NCI-H446 (cell line): ENCODE measurements at regions not wholly inside any gene's neighbourhood (a gene's known extent, or its start where the extent isn't known, plus 50 kb on each side); places are given as distances from the start of the nearest gene placed in this dataset.
"Not testable (repeated sequence)": the region's sequence is repeated elsewhere in the genome, so short reads cannot be mapped to it uniquely, and the experiment has no call there.

Experiments used
- DNase-seq, 2 experiments: peaks; one replicate each; lab custom pipeline; 2025; lab: John Stamatoyannopoulos, UW

DNA sequence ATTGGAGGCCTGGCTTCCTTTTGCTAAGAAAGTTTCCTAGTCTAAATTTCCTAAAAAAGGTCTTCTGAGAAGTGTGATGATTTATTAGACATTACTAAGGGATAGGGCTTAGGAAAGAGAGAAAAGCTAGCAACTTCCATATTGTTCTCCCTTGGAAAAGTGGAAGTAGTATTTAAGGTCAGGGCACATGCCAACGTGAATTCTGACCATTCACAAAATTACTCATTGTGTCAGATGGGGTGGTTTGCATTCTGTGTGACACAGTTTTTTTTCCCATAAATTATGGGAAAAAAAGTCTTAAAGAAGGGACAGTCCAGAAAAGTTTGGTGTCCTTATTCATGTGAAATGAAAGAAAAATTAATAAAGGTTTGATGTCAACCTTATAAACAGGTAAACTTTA, 110.0 kb upstream of the ARRDC3 start:
- no peak for DNase-seq

DNA sequence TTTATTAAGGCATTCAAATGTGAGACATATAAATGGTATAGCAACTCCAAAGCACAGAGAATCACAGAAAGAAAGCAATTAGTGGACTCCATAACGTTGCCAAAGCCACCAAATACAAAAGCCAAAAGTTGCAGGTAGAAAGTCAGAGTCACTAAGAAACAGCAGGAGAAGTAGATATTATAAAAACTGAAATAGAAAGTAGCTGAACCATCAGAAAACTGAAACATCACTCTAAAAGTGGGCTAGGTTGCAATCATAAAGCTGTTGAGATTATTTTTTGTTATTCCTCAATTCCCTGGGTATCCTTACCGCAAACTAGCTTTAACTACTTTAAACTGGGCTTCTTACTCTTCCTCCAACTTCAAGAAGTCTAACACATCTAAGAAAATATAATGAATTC, 108.1 kb upstream of the ARRDC3 start:
- no peak for DNase-seq

DNA sequence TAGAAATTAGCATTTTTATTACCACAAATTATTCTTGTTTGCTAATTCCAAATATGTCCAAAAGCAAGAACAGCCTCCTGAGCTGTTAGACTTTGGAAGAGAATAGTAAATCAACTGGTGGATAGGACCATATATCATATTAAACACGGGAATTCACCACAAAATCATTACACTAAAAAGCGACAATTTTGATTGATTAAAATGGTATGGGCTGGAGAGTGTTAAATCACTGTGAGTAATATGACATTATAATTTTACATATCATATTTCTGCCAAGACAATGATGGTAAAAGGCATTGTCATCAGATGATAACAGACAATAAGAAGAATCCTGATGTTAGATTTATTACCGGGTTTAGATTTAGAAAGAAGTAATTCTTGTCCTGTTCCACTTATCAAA, 107.2 kb upstream of the ARRDC3 start:
- no peak for DNase-seq

DNA sequence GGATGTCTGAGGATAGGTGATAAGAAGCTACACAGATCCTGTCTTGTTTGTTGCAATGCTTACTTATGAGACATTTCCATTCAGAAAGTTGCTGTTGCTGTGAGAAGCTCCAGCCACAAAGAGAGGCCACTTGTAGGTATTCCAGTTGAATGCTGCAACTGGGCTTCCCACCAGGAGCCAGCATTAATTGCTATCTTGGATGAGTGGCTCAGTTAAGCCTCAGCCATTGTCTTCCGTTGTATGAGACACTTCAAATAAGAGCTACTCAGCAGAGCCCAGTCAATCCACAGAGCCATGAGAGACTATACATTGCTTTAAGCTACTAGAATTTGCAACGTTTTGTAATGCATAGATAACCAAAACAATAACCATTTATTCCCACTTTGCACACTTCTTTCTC, 104.3 kb upstream of the ARRDC3 start:
- no peak for DNase-seq

DNA sequence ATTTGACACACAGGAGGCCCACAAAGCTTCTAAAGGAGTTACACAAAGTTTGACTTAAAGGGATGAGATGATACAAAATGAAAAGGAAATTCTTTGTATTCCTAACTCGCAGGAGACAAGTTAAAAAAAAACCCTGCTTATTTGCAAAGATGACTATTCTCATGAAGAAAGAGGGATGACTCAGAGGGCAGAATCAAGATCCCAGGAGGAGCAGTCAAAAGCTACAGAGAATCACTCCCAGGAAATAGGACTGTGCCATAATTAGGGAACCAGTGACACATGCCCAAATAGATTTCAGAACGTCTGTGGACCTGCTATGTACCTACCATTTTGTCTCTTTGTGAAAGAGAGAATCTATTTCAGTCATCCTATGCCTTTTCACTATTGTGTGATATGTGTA, 103.5 kb upstream of the ARRDC3 start:
- DNase-seq, result no peak

DNA sequence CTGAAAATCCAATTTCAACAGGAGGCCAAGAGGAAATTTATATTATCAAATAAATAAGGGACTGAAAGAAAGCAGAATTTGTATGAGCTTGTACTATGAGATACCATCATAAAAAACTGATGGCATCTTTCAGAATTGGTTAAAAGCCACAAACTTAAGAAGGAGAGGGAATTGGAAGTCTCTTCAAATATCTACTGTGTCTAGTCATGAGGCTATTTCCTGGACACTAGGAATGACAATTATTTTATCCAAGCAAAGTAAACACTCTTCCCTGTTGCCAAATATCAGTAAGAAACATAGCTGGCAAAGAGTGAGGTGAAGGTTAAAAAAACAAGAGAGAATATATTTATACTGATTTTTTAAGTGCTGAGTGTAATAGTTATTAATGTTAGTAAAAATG, 101.5 kb upstream of the ARRDC3 start:
- DNase-seq, result no peak

DNA sequence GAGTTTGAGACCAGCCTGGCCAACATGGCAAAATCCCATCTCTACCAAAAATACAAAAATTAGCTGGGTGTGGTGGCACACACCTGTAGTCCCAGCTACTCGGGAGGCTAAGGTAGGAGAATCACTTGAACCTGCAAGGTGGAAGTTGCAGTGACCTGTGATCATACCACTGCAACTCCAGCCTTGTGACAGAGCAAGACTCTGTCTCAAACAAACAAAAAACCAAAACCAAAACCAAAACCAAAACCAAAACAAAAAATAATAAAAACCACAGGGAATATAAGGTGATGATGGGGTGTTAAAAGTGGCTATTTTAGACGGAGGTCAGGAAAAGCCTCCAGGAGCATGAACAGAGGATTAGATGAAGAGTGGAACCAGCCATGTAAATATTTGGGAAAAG, 96.3 kb upstream of the ARRDC3 start:
- not testable (repeated sequence) for DNase-seq

DNA sequence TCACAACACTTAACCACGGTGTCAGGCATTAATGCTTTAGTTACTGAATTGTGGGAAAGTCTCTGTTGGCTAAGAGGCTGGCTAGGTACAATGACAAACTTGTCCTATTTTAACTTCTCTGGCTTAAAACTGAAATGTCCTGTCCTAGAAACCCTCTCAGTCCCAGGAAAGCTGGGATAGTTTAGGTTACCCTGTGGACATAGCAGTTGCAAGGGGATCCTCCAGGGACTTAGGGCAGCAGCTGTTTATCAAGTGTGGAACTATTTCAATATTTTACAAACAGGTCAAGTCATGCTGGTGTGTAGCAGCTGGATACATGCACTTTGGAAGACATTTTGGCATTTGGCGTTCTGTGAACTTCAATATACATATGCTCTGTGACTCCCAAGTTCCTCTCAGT, 95.0 kb upstream of the ARRDC3 start:
- no peak for DNase-seq

DNA sequence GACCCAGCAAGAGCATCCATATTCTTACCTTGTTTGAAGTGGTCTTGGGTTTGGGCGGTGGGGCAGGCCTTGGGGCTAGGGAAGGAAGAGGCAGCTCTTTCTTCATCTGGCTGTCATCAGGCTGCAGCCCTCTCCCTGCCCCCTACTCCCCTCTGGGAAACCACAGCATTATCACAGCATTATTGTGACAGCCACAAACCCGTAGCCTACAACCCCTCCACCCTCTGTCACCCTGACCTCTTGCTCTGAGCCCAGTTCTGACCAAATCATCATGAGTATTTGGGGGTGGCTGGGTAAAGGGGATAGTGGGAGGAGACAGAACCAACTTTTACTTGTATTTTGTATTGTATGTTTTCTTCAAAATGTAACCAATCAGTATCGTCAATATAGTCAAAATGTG, 94.3 kb upstream of the ARRDC3 start:
- DNase-seq, result no peak

DNA sequence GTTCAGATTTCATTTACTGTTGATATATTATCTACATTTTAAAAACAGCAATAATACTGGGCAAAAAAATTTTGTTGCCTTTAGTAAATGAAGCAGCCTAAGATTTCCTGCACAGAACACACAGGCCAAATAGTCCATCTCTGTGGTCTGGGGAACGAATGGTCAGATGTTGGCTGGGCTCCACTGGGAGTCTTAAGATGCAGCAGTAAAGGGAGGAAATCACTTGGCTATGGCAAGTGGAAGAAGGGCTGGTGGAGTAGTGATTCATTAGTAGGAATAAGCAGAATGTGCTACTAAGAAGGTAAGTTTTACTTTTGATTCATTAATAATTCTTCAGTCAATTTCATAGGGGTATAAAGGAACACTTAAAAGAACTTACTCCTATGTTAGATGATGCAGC, 91.1 kb upstream of the ARRDC3 start:
- no peak for DNase-seq

DNA sequence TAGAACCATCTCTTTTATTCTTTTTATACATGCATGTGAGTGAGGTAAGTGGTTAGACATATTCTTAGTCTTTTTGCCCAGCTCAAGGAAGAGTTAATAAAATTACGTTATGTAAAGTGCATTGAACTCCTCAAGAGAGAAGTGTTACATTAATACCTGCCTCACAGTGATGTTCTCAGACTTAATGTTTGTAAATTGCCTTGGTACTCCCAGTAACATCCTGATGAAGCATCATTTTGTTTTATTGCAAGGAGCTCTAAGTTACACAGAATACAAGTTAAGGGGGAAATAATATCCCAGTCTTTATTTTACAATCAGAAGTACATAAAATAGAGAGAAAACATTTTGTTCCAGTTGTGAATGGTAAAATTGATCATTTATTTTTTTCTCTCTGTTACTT, 89.5 kb upstream of the ARRDC3 start:
- DNase-seq, result no peak

DNA sequence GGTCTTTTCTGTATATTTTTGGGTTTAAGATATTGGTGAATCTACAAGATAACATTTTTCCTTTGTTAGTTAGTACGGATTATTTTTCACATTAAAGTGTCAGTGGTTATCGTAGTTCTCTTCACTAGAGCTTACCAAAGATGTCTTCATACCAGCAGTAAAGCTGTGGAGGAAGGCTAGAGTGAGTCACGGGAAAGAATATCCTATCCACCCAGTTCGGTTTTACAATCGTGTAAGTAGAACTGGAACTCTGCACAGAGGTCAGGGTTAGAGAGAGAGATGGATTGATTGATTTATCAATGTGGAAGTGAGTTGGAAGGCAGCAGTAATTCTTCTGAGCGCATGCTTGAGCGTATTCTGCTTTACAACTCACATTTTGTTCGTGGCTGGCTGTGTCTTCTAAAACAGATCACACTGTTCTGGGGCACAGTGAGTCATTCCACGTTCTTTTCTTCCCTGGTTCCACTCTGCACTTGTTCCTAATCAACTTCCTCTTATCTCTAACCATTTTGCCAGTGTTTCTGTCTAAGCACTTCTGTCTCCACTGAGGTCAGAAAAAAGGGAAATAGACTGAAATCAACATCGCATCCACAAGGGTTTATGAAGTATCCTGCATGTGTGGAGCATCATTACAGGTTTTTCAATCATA, 86.5 kb upstream of the ARRDC3 start:
- no peak for DNase-seq

DNA sequence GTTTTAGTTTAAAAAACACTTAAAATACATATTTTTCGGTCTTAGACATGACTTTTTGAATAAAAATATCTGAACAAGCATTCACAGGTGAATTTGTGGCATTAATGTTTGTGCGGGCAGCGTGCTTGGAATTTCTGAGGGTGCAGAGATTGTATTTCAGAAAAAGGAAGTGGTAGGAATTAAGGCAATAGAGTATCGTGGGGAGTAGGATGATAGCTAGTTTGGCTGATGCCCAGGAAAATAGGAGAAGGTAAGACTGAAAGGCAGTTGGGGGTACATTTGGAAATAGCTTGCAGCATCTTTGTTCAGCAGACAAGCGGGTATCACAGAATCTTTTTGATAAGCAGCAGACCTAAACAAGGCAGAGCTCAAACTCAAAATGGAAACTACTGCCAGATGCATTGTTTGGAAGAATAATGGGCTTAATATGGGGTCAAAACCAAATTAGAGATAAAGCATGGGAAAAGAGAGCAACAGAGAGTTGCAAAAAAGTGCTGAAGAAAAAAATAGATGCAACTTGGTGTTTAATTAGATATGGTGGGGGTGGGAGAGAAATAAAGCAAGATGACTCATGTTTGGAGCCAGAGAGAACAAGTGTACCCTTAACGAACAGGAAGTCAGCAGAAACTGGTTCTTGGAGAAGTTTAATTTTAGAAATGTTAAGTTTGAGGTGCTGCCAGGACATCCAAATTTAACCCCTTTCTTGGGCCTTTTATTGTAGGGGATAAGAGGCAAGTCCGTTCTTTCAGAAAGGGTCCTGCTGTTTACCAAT, 85.7 kb upstream of the ARRDC3 start:
- no peak for DNase-seq

DNA sequence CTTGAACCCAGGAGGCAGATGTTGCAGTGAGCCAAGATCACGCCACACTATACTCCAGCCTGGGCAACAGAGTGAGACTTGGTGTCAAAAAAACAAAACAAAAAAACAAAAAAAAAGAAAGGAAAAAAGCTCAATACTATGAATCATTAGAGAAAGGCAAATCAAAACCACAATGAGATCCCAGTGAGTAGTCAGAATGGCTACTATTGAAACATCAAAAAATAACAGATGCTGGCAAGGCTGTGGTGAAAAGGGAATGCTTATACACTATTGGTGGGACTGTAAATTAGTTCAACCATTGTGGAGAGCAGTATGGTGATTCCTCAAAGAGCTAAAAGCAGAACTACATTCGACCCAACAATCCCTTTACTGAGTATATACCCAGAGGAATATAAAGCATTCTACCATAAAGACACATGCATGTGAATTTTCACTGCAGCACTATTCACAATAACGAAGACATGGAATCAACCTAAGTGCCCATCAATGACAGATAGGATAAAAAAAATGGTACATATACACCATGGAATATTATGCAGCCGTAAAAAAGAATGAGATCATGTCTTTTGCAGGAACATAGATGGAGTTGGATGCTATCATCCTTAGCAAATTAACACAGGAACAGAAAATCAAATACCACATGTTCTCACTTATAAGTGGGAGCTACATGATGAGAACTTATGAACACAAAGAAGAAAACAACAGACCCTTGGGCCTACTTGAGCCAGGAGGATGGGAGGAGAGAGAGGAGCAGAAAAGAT, 81.9 kb upstream of the ARRDC3 start:
- DNase-seq, result no peak

DNA sequence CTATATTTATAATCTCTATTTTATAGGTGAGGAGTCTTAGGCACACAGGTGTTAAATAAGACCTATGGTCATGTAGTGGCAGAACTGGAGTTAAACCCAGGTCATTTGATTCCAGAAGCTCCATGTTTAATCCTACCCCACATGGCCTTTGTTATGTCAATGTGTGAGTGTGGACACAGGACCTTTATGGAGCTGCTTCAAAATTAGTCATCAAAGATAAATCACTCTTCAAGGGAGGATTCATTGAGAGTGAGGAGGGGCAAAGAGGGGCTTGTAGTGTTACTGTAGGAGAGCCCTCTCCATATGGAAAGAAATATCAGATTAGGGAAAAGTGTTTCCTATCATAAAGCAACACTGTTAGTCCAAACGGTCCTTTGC, 74.6 kb upstream of the ARRDC3 start:
- DNase-seq, result no peak

DNA sequence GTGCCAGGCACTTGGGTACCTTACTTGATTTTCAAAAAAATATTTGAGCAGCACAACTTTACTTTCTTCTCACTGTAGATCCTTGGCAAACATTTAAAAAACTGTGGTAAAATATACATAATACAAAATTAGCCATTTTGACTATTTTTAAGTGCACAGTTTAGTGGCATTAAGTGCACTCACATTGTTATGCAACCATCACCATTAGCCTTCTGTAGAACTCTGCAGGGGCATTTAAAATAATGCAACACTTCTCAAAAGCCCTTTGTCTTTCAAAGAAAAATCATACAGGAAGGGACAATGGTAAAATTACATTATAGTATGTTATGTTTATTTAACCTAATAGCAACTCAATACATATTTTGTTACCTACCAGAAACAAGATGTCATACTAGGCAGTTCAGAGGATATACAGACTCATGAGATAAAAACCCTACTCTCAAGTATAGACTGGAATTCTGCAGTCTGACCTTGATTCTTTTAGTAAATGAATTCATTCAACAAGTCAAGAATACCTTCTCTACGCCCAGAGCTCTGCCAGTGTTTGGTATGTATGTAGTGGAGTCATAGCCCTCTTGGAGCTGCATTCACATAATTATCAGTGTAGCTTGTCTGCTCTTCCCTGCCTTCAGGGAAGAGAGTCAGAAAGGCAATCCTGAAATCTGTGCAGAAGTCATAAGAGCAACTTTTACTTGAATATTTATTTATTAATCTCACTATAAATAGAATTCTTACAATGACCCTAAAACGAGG, 74.0 kb upstream of the ARRDC3 start:
- DNase-seq, result no peak

DNA sequence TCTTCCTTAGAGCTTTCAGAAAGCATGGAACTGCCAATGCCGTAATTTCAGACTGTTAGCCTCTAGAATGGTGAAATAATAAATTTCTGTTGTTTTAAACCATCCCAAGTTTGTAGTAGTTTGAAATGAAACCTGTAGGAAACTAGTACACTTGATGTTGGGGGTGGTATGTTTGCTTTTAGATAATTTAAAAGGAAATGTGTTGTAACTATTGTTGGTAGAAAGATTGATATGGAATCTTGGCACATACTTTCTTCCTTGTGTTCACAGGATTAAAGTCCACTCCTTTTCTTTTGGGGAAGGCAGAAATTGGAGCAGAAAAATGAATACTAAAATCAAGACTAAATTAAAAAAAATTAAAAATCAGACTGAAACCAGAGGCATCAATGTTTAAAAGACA, 66.0 kb upstream of the ARRDC3 start:
- DNase-seq, result no peak

DNA sequence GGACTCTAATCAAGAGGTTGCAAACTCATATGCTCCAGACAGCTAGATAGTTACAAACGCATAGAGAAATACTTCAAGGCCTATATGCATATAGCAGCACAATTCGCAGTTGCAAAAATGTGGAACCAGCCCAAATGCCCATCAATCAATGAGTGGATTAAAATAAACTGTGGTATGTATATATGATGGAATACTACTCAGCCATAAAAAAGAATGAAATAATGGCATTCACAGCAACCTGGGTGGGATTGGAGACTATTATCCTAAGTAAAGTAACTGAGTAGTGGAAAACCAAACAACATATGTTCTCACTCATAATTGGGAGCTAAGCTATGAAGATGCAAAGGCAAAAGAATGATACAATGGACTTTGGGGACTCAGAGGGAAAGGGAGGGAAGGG, 65.0 kb upstream of the ARRDC3 start:
- not testable (repeated sequence) for DNase-seq

DNA sequence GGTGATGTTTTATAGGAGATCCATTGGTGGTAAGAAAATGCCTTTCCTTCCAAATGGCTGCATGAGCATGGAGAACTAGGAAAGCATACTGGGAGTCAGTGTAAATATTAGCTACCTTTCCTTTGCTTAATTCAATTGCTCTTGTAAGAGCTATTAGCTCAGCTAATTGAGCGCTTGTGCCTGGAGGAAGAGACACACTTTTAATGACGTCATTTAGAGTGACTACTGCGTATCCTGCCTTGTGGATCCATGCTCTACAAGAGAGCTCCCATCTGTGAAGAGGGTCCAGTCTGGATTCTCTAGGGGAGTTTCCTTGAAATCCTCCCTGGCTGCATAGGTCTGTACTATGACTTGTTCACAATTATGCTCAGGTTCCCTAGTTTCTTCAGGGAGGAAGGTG, 63.8 kb upstream of the ARRDC3 start:
- DNase-seq, result not testable (repeated sequence)

DNA sequence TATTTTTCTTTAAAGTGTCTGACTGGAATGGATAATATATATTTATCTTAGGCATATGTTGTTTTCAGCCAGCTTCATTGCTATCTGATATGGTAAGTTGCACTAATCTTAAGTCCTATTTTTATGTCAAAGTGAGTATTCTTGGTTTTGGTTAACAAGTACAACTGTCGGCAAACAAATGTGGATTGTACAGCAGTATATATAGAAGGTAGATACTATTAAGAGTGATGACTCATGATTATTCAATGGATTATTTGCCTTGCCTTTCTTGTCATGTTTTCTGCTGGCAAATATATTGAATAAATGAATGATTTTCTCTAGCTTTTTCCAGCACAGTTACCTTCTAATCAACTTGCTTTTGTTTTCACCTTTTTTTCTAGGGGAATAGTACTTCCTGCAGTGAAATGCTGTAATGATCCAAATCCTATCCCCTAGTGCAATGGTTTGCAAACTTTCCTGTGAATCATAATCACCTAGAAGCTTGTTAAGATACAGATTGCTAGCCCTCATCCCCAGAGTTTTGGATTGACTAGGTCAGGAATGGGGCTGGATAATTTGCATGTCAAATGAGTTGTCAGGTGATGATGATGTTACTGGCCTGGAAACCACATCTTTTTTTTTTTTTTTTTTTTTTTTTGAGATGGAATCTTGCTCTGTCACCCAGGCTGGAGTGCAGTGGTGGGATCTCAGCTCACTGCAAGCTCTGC, 60.8 kb upstream of the ARRDC3 start:
- DNase-seq, result no peak

DNA sequence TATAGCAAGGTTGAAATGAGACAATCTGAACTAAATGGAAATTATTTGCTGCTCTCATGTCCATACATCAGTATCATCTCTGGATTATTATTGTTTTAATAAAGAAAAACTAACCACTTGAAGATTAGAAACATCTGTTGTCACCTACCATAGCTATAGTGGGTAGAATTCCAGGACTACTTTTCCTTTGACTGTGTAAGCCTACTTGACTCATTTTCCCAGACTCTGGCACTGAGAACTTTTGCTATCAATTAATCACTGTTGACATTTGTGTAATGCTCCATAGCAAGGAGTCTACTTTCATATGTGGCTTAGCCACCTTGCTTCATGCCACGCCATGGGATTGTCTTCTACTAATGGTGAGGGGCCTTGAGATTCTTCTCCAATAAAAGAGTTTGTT, 59.9 kb upstream of the ARRDC3 start:
- DNase-seq, result no peak

DNA sequence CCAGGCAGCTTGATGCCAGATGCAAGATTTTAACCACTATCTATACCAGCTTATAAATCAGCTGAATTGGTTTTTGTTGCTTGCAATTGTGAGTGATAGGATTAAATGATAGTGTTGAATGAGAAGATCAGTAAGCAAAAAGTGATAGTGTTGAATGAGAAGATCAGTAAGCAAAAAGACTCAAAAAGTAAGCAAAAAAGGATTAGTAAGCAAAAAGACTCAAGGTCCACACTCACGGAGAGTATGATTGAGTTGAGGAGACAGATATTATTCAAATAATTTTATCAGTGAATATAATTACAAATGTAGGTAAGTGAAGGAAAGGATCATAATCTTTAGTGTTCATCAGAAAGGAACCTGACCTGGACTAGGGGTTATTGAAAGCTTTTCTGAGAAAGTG, 58.0 kb upstream of the ARRDC3 start:
- no peak for DNase-seq
